H1 (cell line): ENCODE measurements at regions not wholly inside any gene's neighbourhood (a gene's known extent, or its start where the extent isn't known, plus 50 kb on each side); places are given as distances from the start of the nearest gene placed in this dataset.

Experiments used
- CBX5 ChIP-seq: fragments of 300-800, 300-1000 bp; sonication (generic); IDR thresholded peaks from 2 replicates; pipeline ENCODE4 v1.7.1; 2016; ENCODE audit warnings: antibody characterized with exemption, low read length, low read depth
- CTCF ChIP-seq, 3 experiments: IDR thresholded peaks; 1 replicate in 2 of 3; 2 replicates in 1 of 3; pipeline versions ENCODE4 v1.5.1 to v1.6.1; 2011; ENCODE audit warnings: low read length in 3 of 3, mild to moderate bottlenecking in 3 of 3, inconsistent platforms in 2 of 3, low read depth in 1 of 3, moderate library complexity in 1 of 3; ENCODE audit not compliant: insufficient read depth in 1 of 3; ENCODE audit errors: control extremely low read depth in 1 of 3
- GTF2F1 ChIP-seq: IDR thresholded peaks from 2 replicates; pipeline ENCODE4 v1.6.1; 2012; ENCODE audit warnings: low read depth, low read length, improper control_type of control experiment, borderline replicate concordance
- MAX ChIP-seq: IDR thresholded peaks from 2 replicates; pipeline ENCODE4 v1.6.1; 2012; ENCODE audit warnings: inconsistent platforms
- POLR2A ChIP-seq, 2 experiments: IDR thresholded peaks; 1 replicate in 1 of 2; 2 replicates in 1 of 2; pipeline ENCODE4 v1.6.1; 2011; ENCODE audit warnings: low read depth in 2 of 2, low read length in 2 of 2, mild to moderate bottlenecking in 2 of 2; ENCODE audit errors: control extremely low read depth in 1 of 2
- POLR2AphosphoS5 ChIP-seq: IDR thresholded peaks from 2 replicates; pipeline ENCODE4 v1.6.1; 2011; ENCODE audit warnings: low read depth, low read length
- RFX5 ChIP-seq: IDR thresholded peaks from 2 replicates; pipeline ENCODE4 v1.6.1; 2011; ENCODE audit warnings: low read depth, low read length, improper control_type of control experiment, borderline replicate concordance
- RXRA ChIP-seq: IDR thresholded peaks from 2 replicates; pipeline ENCODE4 v1.6.1; 2011; ENCODE audit warnings: low read depth, mild to moderate bottlenecking, low read length, moderate library complexity; ENCODE audit not compliant: insufficient read depth
- SP4 ChIP-seq: IDR thresholded peaks from 2 replicates; pipeline ENCODE4 v1.6.1; 2012; ENCODE audit warnings: low read length, inconsistent platforms
- TAF1 ChIP-seq: IDR thresholded peaks from 2 replicates; pipeline ENCODE4 v1.6.1; 2011; ENCODE audit warnings: mild to moderate bottlenecking, low read depth, low read length
- YY1 ChIP-seq: IDR thresholded peaks from 2 replicates; pipeline ENCODE4 v1.6.1; 2011; ENCODE audit warnings: low read depth, mild to moderate bottlenecking, low read length
- ZNF274 ChIP-seq: IDR thresholded peaks from 2 replicates; pipeline ENCODE4 v1.7.0; 2012; ENCODE audit warnings: low read length, borderline replicate concordance; ENCODE audit errors: extremely low read depth
- TF ChIP-seq, protein P1 (sequence below): IDR thresholded peaks from 2 replicates; pipeline ENCODE4 v1.6.1; 2012; ENCODE audit warnings: low read length, inconsistent platforms

- no peak for TF ChIP-seq POLR2AphosphoS5
- no peak for TF ChIP-seq CTCF (IDR thresholded peaks at IDR 0.05; ENCODE audit: control extremely low read depth in 1 of 3, insufficient read depth in 1 of 3, low read depth in 1 of 3, low read length in 3 of 3)
- no peak for TF ChIP-seq SP4
- TF ChIP-seq YY1 = no peak
- TF ChIP-seq CBX5 = no peak
- TF ChIP-seq, protein P1, sequence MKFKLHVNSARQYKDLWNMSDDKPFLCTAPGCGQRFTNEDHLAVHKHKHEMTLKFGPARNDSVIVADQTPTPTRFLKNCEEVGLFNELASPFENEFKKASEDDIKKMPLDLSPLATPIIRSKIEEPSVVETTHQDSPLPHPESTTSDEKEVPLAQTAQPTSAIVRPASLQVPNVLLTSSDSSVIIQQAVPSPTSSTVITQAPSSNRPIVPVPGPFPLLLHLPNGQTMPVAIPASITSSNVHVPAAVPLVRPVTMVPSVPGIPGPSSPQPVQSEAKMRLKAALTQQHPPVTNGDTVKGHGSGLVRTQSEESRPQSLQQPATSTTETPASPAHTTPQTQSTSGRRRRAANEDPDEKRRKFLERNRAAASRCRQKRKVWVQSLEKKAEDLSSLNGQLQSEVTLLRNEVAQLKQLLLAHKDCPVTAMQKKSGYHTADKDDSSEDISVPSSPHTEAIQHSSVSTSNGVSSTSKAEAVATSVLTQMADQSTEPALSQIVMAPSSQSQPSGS = no peak
- TF ChIP-seq MAX = no peak
- no peak for TF ChIP-seq TAF1
- no peak for TF ChIP-seq ZNF274
- TF ChIP-seq RFX5 = no peak
- TF ChIP-seq RXRA = no peak
- no peak for TF ChIP-seq POLR2A (IDR thresholded peaks at IDR 0.05; ENCODE audit: control extremely low read depth in 1 of 2, low read depth in 2 of 2, low read length in 2 of 2)
- no peak for TF ChIP-seq GTF2F1
These were observed 221.2 kb downstream of the FNDC1 start for GRCh38 chr6:159390381-159390780.
